ENCODE measurements at regions not wholly inside any gene's neighbourhood (a gene's known extent, or its start where the extent isn't known, plus 50 kb on each side); places are given as distances from the start of the nearest gene placed in this dataset.

GRCh38 chr15:38992930-38993329, 428.3 kb upstream of the RASGRP1 start:
- no peak overlapping the region for H3K4me3 ChIP-seq (ENCODE audit: low read length)
- H3K36me3 ChIP-seq (replicated peaks; ENCODE audit: low read depth, low read length) = no peaks in the 10 kb centered on the region
- TF ChIP-seq CTCF (IDR thresholded peaks at IDR 0.05; ENCODE audit: low read depth, low read length) (no peak), EZH2phosphoT487 (IDR thresholded peaks at IDR 0.05; ENCODE audit: low read depth) (no peak)
- peaks cover 18% of the 10 kb centered on the region; the same call in 1 of the 2 replicates for H3K27me3 ChIP-seq (ENCODE audit: low read depth, low read length)
- H3K27ac ChIP-seq (ENCODE audit: low read length) = no peak overlapping the region
- no peaks in the 10 kb centered on the region for H3K79me2 ChIP-seq (ENCODE audit: low read length)
- no peaks in the 10 kb centered on the region for H4K20me1 ChIP-seq (ENCODE audit: insufficient read depth, low read length)
- H3K9ac ChIP-seq (ENCODE audit: low read length) = no peak overlapping the region
- no peaks in the 10 kb centered on the region for H3K9me3 ChIP-seq (ENCODE audit: insufficient read depth, low read length)
- no peaks in the 10 kb centered on the region for H3K4me1 ChIP-seq (ENCODE audit: low read length)
- H2AFZ ChIP-seq (ENCODE audit: low read depth, low read length) = no peak overlapping the region
- no peak overlapping the region for H3K4me2 ChIP-seq (ENCODE audit: low read length)

- peaks cover 13% of the 10 kb centered on the region; the same call in 1 of the 2 replicates for H3K27me3 ChIP-seq (ENCODE audit: low read depth, low read length)
- no peaks in the 10 kb centered on the region for H3K9me3 ChIP-seq (ENCODE audit: insufficient read depth, low read length)
- no peak overlapping the region for H3K4me3 ChIP-seq (ENCODE audit: low read length)
- H3K4me2 ChIP-seq (ENCODE audit: low read length) = no peak overlapping the region
- H3K79me2 ChIP-seq (ENCODE audit: low read length) = no peaks in the 10 kb centered on the region
- no peak overlapping the region for H3K9ac ChIP-seq (ENCODE audit: low read length)
- no peak overlapping the region for H3K27ac ChIP-seq (ENCODE audit: low read length)
- no peak overlapping the region for H2AFZ ChIP-seq (ENCODE audit: low read depth, low read length)
- TF ChIP-seq EZH2phosphoT487 (IDR thresholded peaks at IDR 0.05; ENCODE audit: low read depth) = no peak
- TF ChIP-seq CTCF (IDR thresholded peaks at IDR 0.05; ENCODE audit: low read depth, low read length) = no peak
- no peaks in the 10 kb centered on the region for H3K4me1 ChIP-seq (ENCODE audit: low read length)
- H4K20me1 ChIP-seq (ENCODE audit: insufficient read depth, low read length) = no peaks in the 10 kb centered on the region
- H3K36me3 ChIP-seq (replicated peaks; ENCODE audit: low read depth, low read length) = no peaks in the 10 kb centered on the region
These were observed 429.7 kb upstream of the RASGRP1 start for GRCh38 chr15:38994310-38994709.

GRCh38 chr15:38996111-38996631, 431.6 kb upstream of the RASGRP1 start:
- TF ChIP-seq CTCF (IDR thresholded peaks at IDR 0.05; ENCODE audit: low read depth, low read length) (no peak), EZH2phosphoT487 (IDR thresholded peaks at IDR 0.05; ENCODE audit: low read depth) (no peak)
- no peaks in the 10 kb centered on the region for H3K36me3 ChIP-seq (replicated peaks; ENCODE audit: low read depth, low read length)
- H3K4me1 ChIP-seq (ENCODE audit: low read length) = no peaks in the 10 kb centered on the region
- no peaks in the 10 kb centered on the region for H3K9me3 ChIP-seq (ENCODE audit: insufficient read depth, low read length)
- no peaks in the 10 kb centered on the region for H3K79me2 ChIP-seq (ENCODE audit: low read length)
- H3K4me3 ChIP-seq (ENCODE audit: low read length) = no peak overlapping the region
- no peak overlapping the region for H3K9ac ChIP-seq (ENCODE audit: low read length)
- H4K20me1 ChIP-seq (ENCODE audit: insufficient read depth, low read length) = no peaks in the 10 kb centered on the region
- H3K27ac ChIP-seq (ENCODE audit: low read length) = no peak overlapping the region
- no peak overlapping the region for H2AFZ ChIP-seq (ENCODE audit: low read depth, low read length)
- peaks cover 13% of the 10 kb centered on the region; the same call in 1 of the 2 replicates for H3K27me3 ChIP-seq (ENCODE audit: low read depth, low read length)
- no peak overlapping the region for H3K4me2 ChIP-seq (ENCODE audit: low read length)

- no peak for TF ChIP-seq EZH2phosphoT487 (IDR thresholded peaks at IDR 0.05; ENCODE audit: low read depth)
- TF ChIP-seq CTCF (IDR thresholded peaks at IDR 0.05; ENCODE audit: low read depth, low read length) = no peak
- Histone ChIP-seq H3K9ac (ENCODE audit: low read length) (no peak overlapping the region), H4K20me1 (ENCODE audit: insufficient read depth, low read length) (no peaks in the 10 kb centered on the region), H3K4me2 (ENCODE audit: low read length) (no peak overlapping the region), H3K4me3 (ENCODE audit: low read length) (no peak overlapping the region), H3K9me3 (ENCODE audit: insufficient read depth, low read length) (no peaks in the 10 kb centered on the region), H3K36me3 (replicated peaks; ENCODE audit: low read depth, low read length) (no peaks in the 10 kb centered on the region), H3K4me1 (ENCODE audit: low read length) (no peaks in the 10 kb centered on the region), H3K27me3 (ENCODE audit: low read depth, low read length) (peaks cover 12% of the 10 kb centered on the region; the same call in 1 of the 2 replicates), H3K79me2 (ENCODE audit: low read length) (no peaks in the 10 kb centered on the region), H3K27ac (ENCODE audit: low read length) (no peak overlapping the region), H2AFZ (ENCODE audit: low read depth, low read length) (no peak overlapping the region)
These were observed 433.2 kb upstream of the RASGRP1 start for GRCh38 chr15:38997841-38998240.

Measured in OCI-LY3 (cell line).